ENCODE measurements at regions not wholly inside any gene's neighbourhood (a gene's known extent, or its start where the extent isn't known, plus 50 kb on each side); places are given as distances from the start of the nearest gene placed in this dataset.
A peak's percentile ranks its signal among the peaks of the same experiment; 100 is the strongest.
"Not testable (repeated sequence)": the region's sequence is repeated elsewhere in the genome, so short reads cannot be mapped to it uniquely, and the experiment has no call there.

- H3K4me3 ChIP-seq (ENCODE audit: low read length) = peak overlapping the region; percentile 10
- DNase-seq (ENCODE audit: low read depth, low spot score) = peak; percentile 41
Observed at GRCh38 chr2:234355021-234355720, 141.7 kb downstream of the ARL4C start.

DNA sequence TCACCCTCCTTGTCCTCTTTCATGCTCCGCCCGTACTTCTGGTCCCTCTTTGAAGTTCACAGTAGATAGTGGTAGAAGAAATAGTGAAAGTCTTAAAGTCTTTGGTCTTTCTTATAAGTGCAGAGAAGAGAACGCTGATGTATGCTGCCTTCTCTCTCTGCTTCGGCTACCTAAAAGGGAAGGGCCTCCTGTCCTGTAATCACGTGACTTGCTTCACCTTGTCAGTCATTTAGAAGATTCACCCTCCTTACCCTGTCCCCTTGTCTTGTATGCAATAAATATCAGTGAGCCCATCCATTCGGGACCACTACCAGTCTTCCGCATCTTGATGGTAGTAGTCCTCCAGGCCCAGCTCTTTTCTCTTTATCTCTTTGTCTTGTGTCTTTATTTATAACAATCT lies 144.6 kb downstream of the ARL4C start:
- no peak overlapping the region for H3K4me3 ChIP-seq (ENCODE audit: low read length)
- DNase-seq (ENCODE audit: low read depth, low spot score) = no peak

GRCh38 chr2:234351866-234352265 lies 145.0 kb downstream of the ARL4C start:
- H3K4me3 ChIP-seq (ENCODE audit: low read length); DNase-seq (ENCODE audit: low read depth, low spot score): not testable (repeated sequence)

- DNase-seq (ENCODE audit: low read depth, low spot score) = no peak
- no peak overlapping the region for H3K4me3 ChIP-seq (ENCODE audit: low read length)
Observed at GRCh38 chr2:234348081-234348480, 148.8 kb downstream of the ARL4C start.

DNA sequence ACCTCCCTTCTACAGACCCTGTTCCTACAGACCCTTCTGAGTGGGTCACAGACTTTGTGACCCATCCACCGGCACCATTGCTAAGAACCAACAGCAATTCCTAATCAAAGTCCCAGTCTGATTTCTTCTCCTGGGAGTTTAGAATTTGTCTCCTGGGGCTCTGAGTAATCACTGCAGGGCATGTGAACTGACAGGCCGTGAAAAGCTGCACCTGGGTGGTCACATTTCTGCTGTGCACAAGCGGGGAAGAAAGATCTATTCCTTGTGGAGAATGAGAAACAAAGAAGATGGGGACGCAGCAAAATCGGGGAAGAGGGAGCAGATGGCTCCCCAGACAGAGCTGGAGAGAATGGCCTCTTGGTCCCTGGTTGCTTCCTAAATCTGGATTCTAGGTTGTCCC lies 151.0 kb downstream of the ARL4C start:
- no peak for DNase-seq (ENCODE audit: low read depth, low spot score)
- H3K4me3 ChIP-seq (ENCODE audit: low read length) = no peak overlapping the region

DNA sequence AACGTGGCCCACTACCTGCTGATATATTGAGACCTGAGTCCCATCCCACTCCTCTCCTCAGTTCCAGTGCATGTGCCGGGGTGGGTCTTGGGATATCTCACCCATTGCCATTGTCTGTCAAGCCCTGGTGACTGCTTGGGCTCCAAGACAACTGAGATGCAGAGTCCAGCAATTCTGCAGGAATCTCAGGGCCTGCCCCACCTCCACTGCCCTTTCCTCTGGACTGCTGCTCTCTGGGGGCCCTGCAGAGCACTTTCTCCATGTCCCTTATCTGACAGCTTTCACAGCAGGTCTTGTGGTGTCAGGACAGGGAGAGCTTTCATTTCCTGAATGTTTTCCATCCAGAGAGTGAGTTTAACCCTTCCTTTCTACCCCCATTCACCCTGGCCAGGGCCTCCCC lies 152.9 kb downstream of the ARL4C start:
- DNase-seq (ENCODE audit: low read depth, low spot score) = no peak
- H3K4me3 ChIP-seq (ENCODE audit: low read length) = no peak overlapping the region

DNA sequence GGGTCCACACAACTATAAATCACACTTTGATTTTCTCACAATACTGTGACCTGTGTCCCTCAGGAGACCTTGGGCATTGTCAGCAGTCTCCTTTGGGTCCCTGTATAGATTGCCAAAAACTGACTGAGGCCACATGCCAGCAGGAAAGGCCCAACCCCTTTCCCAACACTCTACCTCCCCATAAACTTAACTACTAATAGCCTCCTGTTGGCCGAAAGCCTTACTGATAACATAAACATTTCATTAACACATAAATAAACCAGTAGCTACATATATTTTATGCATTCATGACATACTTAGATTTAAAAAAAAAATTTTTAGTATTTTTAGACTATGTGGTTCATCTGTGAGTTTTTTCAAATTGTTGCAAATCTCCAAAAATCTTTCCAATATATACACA lies 153.5 kb downstream of the ARL4C start:
- no peak overlapping the region for H3K4me3 ChIP-seq (ENCODE audit: low read length)
- no peak for DNase-seq (ENCODE audit: low read depth, low spot score)

DNA sequence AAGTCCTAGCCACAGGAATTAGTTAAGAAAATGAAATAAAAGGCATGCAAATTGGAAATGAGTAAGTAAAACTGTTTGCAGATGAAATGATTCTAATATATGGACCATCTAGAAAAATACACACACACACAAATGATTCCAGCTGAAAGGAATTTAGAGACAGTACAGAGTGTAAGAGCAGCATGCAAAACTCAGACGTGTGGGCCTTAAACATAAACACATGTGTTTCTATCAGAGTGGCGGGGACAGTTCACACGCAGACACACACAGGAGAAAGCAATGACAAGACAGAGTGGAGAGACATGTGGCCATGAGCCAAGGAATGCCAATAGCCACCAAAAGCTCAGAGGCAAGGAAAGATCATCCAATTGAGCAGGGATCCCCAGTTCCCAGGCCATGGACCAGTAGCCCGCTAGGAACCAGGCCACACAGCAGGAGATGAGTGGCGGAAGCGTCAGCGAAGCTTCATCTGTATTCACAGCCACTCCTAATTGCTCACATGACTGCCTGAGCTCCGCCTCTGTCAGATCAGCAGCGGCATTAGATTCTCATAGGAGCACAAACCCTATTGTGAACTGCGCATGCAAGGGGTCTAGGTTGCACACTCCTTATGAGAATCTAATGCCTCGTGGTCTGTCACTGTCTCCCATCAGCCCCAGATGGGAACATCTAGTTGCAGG lies 155.4 kb downstream of the ARL4C start:
- no peak overlapping the region for H3K4me3 ChIP-seq (ENCODE audit: low read length)
- DNase-seq (ENCODE audit: low read depth, low spot score) = no peak

DNA sequence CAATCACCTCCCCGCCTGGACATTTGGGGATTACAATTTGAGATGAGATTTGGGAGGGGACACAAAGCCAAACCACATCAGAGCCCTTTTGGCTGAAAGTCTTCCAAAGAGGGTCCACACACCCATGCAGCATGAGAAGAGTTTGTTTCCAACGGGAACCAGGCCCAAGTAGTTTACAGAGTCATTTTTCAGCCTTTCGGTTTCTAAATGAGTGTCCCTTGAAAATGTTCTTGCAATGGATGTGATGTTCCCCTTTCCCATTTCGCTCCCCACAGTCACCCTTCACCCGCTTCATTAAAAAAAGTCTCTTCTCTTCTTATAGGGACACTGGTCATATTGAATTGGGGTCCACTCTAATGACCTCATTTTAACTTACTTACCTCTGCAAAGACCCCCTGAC lies 157.4 kb downstream of the ARL4C start:
- no peak for DNase-seq (ENCODE audit: low read depth, low spot score)
- no peak overlapping the region for H3K4me3 ChIP-seq (ENCODE audit: low read length)

DNA sequence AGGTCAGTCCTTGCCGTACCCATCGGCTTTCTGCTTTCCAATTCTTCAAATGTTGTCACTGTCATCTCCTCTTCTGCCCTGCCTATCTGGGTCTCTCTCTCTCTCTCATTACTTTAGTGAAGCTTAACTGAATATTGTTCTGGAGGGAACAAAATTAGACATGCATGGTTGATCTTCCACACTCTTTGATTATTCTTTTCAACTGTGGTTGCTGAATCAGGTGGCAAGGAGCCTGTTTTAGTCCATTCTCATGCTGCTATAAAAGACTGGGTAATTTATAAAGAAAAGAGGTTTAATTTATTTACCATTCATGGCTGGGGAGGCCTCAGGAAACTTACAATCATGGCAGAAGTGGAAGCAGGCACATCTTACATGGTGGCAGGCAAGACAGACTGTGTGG lies 157.9 kb downstream of the ARL4C start:
- no peak overlapping the region for H3K4me3 ChIP-seq (ENCODE audit: low read length)
- DNase-seq (ENCODE audit: low read depth, low spot score) = no peak

- no peak overlapping the region for H3K4me3 ChIP-seq (ENCODE audit: low read length)
- DNase-seq (ENCODE audit: low read depth, low spot score) = no peak
Observed at GRCh38 chr2:234335661-234336228, 161.1 kb downstream of the ARL4C start.

GRCh38 chr2:234334756-234335155 lies 162.1 kb downstream of the ARL4C start:
- DNase-seq (ENCODE audit: low read depth, low spot score) = no peak

GRCh38 chr2:234334151-234334550 lies 162.7 kb downstream of the ARL4C start:
- no peak for DNase-seq (ENCODE audit: low read depth, low spot score)

More at GRCh38 chr2:234334756-234335155, 162.1 kb downstream of the ARL4C start:
- H3K4me3 ChIP-seq (ENCODE audit: low read length) = no peak overlapping the region

DNA sequence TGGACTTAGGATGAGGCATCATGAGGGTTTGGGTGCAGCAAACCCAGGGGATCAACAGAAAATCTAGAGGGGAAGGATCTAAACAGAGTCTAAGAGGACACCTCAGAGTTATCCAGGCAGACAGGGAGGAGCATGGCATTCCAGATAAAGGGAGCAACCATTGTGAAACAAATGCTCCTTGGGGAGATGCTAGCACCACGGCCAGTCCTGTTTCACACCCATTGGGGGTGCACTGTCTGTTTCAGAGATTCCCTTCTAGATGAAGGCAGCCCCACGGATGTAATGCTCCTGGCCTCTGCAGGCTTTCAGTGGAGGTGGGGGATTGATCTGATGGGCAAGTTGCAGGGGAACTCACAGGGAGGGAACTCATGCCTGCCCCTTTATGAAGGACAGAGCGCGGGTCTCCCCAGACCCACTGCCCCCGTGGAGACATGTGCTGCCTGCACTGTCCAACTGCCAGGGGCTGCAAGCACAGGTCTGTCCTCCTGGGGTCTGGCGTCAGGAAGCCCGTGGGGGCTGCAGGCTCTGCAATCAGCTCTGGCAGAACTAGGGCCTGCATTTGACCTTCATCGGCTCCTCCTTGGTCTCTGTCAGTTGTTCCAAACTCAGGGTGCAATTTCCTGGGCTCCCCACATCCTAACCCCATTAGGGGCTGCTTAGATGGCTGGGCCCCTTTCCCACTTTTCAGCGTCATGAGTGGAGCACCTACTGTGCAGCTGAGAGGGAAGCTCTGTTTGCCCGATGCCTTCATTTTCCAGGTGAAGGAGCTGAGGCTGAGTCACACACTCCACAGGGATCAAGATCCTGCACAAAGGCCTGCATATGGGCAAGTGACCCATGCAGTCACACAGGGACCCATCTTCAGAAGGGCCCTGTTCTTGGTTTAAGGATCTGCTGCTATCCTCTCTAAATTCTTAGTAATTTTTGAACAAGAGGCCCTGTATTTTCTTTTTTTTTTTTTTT lies 163.4 kb downstream of the ARL4C start:
- no peak overlapping the region for H3K4me3 ChIP-seq (ENCODE audit: low read length)
- DNase-seq (ENCODE audit: low read depth, low spot score) = no peak

More at GRCh38 chr2:234334151-234334550, 162.7 kb downstream of the ARL4C start:
- H3K4me3 ChIP-seq (ENCODE audit: low read length) = no peak overlapping the region

- DNase-seq (ENCODE audit: low read depth, low spot score) = no peak
- no peak overlapping the region for H3K4me3 ChIP-seq (ENCODE audit: low read length)
Observed at GRCh38 chr2:234331966-234332365, 164.9 kb downstream of the ARL4C start.

DNA sequence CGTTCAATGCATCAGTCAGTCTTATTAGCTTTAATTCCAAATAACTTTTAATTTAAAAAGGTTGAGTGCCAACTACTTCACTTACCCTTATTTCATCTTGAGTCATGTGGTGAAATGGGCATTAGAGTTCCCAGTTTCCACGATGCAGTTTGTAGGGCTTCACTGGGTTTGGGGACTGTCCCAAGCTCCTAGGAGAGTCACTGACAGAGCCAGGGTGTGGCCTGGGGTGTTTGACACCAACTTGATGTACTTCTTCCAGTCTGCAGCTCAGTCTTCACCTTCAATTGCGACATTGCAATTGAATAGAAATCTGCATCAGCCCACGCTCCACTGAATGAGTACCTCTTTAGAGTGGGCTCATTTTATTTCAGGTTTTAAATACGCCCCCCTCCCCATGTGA lies 165.3 kb downstream of the ARL4C start:
- no peak overlapping the region for H3K4me3 ChIP-seq (ENCODE audit: low read length)
- no peak for DNase-seq (ENCODE audit: low read depth, low spot score)

DNA sequence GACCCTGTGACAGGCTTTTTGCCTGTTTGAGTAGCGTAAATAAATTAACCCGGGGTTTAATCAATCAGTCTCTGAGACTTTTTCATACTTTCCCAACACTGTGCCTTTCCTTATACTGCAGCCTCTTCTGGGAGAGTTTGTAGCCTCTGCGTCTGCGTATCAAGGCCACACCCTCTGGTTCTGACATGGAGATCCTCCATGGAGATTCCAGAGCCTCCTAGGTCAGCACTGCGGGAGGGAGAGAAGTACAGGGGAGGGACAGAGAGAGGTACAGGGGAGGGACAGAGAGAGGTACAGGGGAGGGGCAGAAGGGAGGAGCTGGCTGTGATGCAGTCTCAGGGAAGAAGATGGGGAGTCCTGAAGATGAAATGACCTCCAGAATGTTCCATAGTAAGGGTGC lies 166.0 kb downstream of the ARL4C start:
- no peak for DNase-seq (ENCODE audit: low read depth, low spot score)
- H3K4me3 ChIP-seq (ENCODE audit: low read length) = no peak overlapping the region

DNA sequence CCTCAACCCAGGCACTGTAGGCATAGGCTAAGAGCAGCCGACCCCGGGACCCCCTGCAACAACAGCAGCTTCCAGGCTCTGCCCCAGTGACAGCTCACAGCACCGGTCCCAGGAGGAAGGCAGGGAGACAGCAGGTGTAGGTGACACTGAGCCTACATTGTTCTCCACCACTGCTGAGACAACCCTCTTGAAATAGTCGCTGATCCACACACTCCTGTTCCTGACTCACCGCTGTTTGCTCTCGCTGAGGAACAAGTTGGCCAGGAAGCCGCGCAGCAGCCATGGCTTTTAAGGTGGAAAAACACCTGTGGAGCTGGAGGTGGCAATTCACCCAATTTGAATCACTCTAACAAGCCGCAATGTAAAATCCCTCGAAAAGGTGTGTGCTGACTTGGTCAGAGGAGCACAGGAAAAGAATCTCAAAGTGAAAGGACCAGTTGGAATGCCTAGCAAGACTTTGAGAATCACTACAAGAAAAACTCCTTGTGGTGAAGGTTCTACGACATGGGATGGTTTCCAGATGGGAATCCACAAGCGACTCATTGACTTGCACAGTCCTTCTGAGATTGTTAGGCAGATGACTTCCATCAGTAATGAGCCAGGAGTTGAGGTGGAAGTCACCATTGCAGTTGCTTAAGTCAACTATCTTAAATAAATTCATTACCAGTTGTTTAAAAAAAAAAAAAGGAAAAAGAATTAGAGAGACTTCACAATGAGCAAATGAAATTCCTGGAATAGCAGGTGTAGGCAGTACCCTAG lies 167.5 kb downstream of the ARL4C start:
- no peak overlapping the region for H3K4me3 ChIP-seq (ENCODE audit: low read length)
- DNase-seq (ENCODE audit: low read depth, low spot score) = no peak
